Mesothelial cell of epicardium (in vitro differentiated cells): ENCODE measurements at regions not wholly inside any gene's neighbourhood (a gene's known extent, or its start where the extent isn't known, plus 50 kb on each side); places are given as distances from the start of the nearest gene placed in this dataset.
A peak's percentile ranks its signal among the peaks of the same experiment; 100 is the strongest.

Experiments
- DNase-seq, 2 experiments: peaks; one replicate each; pipeline ENCODE4 v3.0.0; 2021; ENCODE audit warnings: low spot score in 2 of 2; ENCODE audit not compliant: unreplicated experiment in 2 of 2
- H3K27ac Mint-ChIP-seq: 2 replicates; pipeline ENCODE4 v1.8.0; 2021; ENCODE audit warnings: mixed read lengths
- H3K27me3 Mint-ChIP-seq: 2 replicates; pipeline ENCODE4 v1.8.0; 2021; ENCODE audit warnings: low read depth, mixed read lengths
- H3K36me3 Mint-ChIP-seq: 2 replicates; pipeline ENCODE4 v1.8.0; 2021; ENCODE audit warnings: mixed read lengths
- H3K4me1 Mint-ChIP-seq: 2 replicates; pipeline ENCODE4 v1.8.0; 2021; ENCODE audit warnings: mixed read lengths
- H3K4me3 Mint-ChIP-seq: 2 replicates; pipeline ENCODE4 v1.8.0; 2021; ENCODE audit warnings: mild to moderate bottlenecking, moderate library complexity, mixed read lengths
- H3K9me3 Mint-ChIP-seq: 2 replicates; pipeline ENCODE4 v1.8.0; 2021; ENCODE audit warnings: mixed read lengths
- CTCF ChIP-seq: fragments of 200-600 bp; sonication (generic); IDR thresholded peaks from one replicate; pipeline ENCODE4 v1.5.0; 2021; ENCODE audit warnings: antibody characterized with exemption; ENCODE audit not compliant: unreplicated experiment

GRCh38 chr12:67006610-67007009 lies 262.5 kb upstream of the CAND1 start:
- no peaks in the 10 kb centered on the region for H3K9me3 Mint-ChIP-seq
- H3K27ac Mint-ChIP-seq: no peak overlapping the region
- no peak for TF ChIP-seq CTCF
- H3K27me3 Mint-ChIP-seq: no peaks in the 10 kb centered on the region
- H3K4me1 Mint-ChIP-seq: peaks cover 19% of the 10 kb centered on the region
- H3K36me3 Mint-ChIP-seq: no peaks in the 10 kb centered on the region
- no peak overlapping the region for H3K4me3 Mint-ChIP-seq
- no peak for DNase-seq

GRCh38 chr12:67014642-67015041 lies 254.5 kb upstream of the CAND1 start:
- TF ChIP-seq CTCF: no peak
- DNase-seq: no peak
- H3K9me3 Mint-ChIP-seq: no peaks in the 10 kb centered on the region

GRCh38 chr12:67018105-67018504 lies 251.1 kb upstream of the CAND1 start:
- H3K4me3 Mint-ChIP-seq: no peak overlapping the region
- DNase-seq: no peak
- H3K9me3 Mint-ChIP-seq: no peaks in the 10 kb centered on the region
- no peak overlapping the region for H3K27ac Mint-ChIP-seq
- no peak for TF ChIP-seq CTCF
- H3K4me1 Mint-ChIP-seq: peaks cover 29% of the 10 kb centered on the region
- H3K36me3 Mint-ChIP-seq: no peaks in the 10 kb centered on the region
- H3K27me3 Mint-ChIP-seq: no peaks in the 10 kb centered on the region

More at GRCh38 chr12:67014642-67015041, 254.5 kb upstream of the CAND1 start:
- Mint-ChIP-seq H3K27me3 (no peaks in the 10 kb centered on the region), H3K36me3 (no peaks in the 10 kb centered on the region), H3K27ac (no peak overlapping the region), H3K4me1 (peaks cover 25% of the 10 kb centered on the region), H3K4me3 (no peak overlapping the region)

- no peak for DNase-seq
- Mint-ChIP-seq H3K27me3 (no peaks in the 10 kb centered on the region), H3K4me1 (peaks cover 27% of the 10 kb centered on the region), H3K27ac (no peak overlapping the region), H3K4me3 (no peak overlapping the region), H3K9me3 (peaks cover 7% of the 10 kb centered on the region), H3K36me3 (peaks cover 6% of the 10 kb centered on the region)
- TF ChIP-seq CTCF: no peak
Observed at GRCh38 chr12:67019070-67019469, 250.1 kb upstream of the CAND1 start.

- no peak overlapping the region for H3K4me3 Mint-ChIP-seq
- peak in 1 of 2 experiments; percentile 70 for DNase-seq
Observed at GRCh38 chr12:67025543-67026114, 243.5 kb upstream of the CAND1 start.

More at GRCh38 chr12:67025543-67026114, 243.5 kb upstream of the CAND1 start:
- peak; percentile 82 for TF ChIP-seq CTCF
- H3K27ac Mint-ChIP-seq: peak overlapping the region; percentile 69
- H3K4me1 Mint-ChIP-seq: peaks cover 26% of the 10 kb centered on the region
- peaks cover 6% of the 10 kb centered on the region for H3K36me3 Mint-ChIP-seq
- peaks cover 7% of the 10 kb centered on the region for H3K9me3 Mint-ChIP-seq
- H3K27me3 Mint-ChIP-seq: no peaks in the 10 kb centered on the region
